ENCODE measurements at regions not wholly inside any gene's neighbourhood (a gene's known extent, or its start where the extent isn't known, plus 50 kb on each side); places are given as distances from the start of the nearest gene placed in this dataset.

DNA sequence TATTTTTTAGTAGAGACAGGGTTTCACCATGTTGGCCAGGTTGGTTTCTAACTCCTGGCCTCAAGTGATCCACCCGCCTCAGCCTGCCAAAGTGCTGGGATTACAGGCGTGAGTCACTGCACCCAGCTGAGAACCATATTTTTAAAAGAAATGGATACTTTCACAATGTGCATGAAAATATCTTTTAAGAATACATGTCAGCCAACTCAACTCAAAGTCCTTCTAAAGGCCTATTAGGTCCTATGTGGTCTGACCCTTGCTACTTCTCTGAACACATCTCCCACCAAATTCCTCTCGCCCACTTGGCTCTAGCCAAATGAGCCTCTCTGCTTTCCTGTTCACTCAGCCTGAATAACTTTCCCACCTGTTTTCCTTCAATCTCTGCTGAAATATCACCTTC is 119.6 kb downstream of the MTX2 start:
- peak; percentile 12 for DNase-seq (ENCODE audit: low read depth)

DNA sequence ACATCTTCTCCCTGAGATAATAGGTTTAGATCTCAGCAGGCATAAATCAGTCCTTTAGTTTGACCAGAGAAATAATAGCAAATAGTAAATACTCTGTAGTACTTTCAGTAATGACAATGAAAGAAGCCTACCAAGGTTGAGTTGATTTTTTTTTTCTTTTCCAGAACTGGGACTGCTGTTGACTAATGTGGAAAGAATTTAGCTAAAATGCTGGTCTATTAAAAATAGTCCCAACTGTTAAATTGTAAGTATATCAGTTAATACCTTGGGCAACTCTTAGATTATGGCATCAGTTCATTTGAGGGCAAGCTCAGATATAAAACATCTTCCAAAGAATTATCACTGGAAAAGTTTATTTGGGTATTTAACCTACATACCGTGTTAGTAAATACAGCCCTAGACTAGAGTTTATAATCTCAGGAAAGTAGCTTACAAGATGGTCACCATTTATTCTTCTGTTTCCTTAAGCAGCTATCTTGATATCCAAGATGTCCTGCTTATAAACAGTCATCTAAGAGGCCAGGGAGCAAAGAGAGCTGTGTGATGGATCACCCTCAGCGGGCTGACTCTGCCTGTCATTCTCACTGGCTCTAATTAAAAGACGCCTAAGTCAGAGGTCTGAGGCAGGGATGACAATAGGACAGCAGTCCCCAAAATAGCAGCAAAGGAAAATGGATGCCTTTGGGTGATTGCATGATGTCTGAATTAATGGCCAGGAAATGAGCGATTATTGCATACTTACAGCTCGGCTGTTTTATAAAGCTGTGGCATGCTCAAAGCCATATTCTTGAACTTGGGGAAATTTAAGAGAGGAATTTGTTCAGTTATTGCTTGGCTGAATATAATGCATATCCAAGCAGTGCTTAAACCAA is 121.3 kb downstream of the MTX2 start:
- no peak for DNase-seq (ENCODE audit: low read depth)

DNA sequence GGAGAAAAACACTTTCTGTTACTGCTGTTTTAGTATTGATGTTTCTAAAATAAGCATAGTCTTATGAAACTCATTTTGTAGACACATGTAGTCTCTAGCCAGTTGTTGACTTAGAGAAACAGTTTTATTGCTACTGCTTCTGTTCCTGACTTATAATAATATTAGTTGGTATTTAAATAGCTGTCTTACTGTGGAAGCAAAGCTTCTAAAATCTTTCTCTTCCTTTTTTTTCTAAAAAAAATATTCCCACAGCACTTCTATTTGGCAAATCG is 121.8 kb downstream of the MTX2 start:
- DNase-seq (ENCODE audit: low read depth), result no peak

DNA sequence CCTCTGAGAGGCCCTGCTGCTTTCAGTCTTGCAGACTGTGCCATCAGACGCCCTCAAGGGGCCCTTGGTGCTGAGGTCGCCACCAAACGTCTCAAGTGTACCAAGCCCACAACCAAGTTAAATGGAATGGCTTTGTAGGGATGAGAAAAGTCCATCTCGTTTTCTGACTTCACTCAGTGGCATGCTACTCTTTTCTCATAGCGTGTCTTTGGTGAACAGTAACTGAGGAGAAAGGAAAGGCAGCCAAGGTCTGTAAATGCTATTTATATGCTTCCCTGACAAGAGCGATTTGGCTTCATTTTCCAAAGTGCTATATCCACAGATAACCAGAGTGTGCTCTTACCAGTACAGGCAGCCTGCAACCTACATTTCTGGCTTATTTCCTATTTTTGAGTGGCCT is 123.0 kb downstream of the MTX2 start:
- DNase-seq (ENCODE audit: low read depth), result no peak

DNA sequence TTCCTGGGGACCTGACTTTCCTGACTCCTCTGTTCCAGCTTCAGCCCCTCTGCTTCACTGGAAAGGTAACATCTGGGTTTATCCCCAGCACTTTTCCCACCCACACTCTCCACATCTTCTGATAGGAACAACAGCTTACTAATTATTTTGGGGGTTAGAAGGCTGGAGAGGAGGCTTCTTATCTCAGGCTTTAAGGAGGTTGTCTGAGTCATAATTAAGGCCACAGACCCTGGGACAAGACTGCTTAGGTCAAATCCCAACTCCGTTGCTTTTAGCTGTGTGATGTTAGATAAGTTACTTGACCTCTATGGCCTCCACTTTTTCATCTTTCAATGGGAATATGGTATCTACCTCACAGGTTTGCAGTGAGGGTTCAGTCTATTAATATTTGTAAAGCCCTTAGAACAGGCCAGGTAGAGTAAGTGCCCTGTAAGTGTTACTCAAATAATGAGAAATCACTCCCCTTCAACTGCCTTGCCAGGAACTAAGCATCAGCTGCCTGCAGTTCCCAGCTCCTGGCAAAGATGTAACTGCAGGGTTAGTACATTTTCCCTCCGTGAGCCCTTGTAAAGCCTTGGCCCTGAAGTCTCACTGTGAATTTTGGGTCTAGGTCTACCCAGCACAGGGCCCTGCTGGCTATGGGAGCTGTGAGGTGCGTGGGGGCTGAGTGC is 123.6 kb downstream of the MTX2 start:
- DNase-seq (ENCODE audit: low read depth), result no peak

DNA sequence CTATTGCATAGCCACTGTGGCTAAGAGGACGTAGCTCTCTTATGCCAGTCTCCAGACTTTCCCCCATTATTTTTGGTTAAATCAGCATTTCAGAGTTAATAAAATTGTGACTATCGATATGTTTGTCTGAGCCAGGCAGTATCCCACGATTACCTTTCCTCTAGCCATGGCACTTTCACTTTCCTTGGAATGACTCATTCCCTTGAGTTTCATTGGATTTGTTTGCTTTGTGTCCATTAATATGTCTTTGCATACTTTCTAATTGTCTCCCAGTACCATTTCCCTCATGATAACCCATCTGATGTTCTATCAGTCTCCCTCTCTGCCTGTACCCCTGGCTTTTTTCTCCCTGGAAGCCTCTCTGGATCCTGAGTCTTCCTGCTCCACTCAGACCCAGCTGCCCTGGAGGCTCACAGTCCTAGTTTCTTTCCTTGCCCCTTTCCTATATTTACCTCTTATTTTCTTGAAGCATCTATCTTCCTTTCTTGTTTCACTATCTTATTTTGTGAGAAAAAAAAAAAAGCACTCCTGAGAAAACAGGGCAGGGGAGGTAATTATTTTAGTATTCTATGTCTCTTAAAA is 126.1 kb downstream of the MTX2 start:
- DNase-seq (ENCODE audit: low read depth), result peak; percentile 53

DNA sequence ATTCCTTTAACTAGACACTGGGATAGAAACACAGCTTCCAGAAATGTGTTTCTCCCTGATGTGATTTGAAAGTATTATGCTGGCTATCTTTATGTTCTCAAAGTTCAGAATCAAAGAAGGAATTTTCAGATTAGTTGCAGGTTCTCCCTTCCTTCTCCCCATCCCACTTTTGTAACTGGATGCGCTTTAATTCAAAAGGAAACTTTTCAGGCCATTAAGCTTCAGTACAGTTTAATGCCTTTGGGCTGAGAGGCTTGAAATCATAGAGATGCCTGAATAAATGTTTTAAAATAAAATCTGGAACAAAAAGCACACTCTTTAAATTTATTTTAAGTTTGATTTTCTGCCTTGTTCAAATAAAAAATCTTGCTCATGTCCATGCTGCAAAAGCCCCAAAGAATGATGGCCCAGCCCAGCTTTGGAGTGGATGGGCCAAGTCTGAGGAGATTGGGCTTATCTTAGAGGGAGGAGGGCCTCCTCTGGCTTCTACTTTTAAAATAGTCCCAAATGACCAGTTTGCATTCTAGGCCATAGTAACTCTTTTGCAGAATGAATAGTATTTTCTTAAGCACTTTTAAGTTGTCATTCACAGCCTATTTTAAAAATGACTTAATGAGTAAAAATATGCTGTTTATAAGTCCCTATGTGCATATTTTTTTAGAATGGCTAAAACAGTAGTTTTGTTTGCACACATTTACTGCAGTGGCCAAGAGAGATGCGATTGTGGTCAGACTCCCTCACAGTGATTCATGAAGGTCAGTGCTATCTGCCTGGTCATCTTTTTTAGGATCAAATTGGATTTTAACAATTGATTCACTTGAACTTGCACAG is 129.2 kb downstream of the MTX2 start:
- no peak for DNase-seq (ENCODE audit: low read depth)

DNA sequence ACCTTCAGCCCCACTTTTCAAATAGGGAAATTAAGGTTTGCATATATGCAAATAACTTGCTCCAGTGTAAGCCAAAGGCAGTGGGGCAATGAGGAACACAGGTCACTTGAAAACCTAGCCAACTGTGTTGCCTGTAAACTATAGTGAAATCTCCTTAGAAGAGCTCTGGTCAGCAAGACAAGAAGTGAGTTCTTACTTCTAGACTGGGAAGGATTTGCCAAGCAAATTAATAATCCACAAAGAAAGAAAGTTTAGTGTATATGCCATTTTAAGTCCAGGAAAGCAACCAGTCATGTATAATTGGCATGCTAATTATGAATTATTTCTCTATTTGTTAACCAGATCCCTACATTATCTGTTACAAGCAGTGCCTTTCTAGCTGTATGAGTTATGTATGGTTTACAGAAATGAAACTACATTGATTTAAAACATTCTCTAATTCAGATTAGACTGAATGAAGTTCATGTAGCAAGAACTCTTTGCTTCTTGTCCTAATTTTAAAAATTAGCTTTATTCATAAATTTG is 129.9 kb downstream of the MTX2 start:
- DNase-seq (ENCODE audit: low read depth), result no peak

DNA sequence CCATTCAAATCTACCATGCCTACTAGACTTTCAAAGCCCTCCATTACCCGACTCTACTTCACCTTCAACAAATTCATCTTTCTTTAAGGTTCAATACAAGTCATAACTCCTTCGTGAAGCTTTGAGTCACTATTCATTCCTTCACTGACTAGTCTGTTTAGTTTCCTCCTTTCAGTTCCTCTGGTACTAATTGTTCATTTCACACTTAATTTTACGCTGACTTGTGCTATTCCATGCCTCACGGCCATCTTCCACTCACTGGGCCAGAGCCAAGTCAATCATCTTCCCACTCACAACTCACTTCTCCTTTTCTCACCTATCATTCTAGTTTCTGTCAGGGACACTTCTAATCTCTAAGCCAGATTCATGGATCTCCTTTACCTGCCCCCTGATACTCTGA is 136.2 kb downstream of the MTX2 start:
- no peak for DNase-seq (ENCODE audit: low read depth)

DNA sequence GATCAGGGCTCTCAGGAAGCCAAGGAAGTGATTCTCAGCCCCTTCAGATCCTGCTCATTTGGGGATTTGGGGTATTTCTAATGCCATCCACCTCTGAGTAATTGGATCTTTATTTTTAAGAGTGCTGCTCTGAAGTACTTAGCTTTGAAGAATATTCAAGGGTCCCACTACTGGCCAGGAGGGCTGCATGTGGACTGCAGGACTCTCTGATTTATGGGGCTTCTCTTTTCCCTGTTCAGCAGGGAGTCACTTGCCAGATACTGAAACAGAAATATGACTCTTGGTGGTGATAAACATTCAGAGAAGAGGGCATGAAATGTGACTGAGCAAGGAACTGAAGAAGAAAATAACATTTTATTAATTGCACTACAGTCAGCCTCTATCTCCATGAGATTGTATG is 138.5 kb downstream of the MTX2 start:
- no peak for DNase-seq (ENCODE audit: low read depth)

DNA sequence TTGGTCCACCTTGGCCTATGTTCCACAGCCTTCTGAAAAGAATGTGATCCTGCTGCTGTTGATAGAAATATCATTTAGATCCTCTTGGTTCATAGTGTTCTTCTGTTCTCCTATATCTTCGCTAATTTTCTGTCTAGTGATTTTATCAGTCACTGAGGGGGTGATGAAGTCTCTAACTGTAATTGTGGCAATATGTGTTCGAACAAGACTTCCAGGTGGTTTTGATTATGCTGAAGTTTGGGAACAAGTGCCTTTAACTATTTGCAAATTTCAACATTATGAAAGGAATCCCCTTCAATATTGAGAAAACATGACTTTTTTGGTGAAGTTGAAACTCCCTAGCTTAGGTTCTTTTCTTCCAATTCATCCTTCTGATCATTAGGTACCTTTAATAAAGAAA is 140.4 kb downstream of the MTX2 start:
- no peak for DNase-seq (ENCODE audit: low read depth)

DNA sequence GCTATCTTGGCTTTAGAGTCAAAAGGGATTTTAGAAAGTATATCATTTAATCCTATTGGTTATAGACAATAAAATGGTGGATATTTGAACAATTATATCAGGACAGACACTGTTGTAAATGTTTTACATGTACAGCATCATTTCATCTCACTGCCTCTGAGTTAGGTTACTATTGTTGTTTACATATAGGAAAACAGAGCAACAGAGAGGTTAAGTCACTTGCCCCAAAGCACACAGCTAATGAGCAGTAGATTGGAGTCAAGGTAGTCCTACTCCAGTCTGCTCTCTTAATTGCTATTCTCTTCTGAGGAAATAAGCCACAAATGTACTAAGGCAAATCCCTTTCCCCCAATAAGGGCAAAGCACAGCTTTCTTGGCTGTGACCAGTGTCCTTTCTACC is 142.9 kb downstream of the MTX2 start:
- DNase-seq (ENCODE audit: low read depth), result no peak

DNA sequence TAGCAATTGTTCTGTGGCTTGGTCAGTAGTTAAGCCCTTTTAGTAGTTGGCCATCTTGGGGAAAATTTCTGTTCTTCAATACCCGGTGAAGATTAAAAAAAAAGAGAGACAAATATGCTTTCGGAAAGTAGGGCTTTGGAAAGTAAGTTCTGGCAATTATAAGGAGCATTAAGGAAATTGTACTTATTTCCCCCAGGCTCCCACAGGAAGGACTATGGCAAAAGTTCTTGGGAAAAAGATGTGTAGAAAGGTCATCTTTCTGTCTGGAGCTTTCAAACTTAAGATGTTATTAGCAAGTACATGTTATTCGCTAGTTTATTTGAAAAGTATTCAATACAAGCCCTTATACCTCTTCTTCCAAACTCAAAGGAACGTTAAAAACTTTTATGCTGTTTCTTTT is 144.5 kb downstream of the MTX2 start:
- no peak for DNase-seq (ENCODE audit: low read depth)

DNA sequence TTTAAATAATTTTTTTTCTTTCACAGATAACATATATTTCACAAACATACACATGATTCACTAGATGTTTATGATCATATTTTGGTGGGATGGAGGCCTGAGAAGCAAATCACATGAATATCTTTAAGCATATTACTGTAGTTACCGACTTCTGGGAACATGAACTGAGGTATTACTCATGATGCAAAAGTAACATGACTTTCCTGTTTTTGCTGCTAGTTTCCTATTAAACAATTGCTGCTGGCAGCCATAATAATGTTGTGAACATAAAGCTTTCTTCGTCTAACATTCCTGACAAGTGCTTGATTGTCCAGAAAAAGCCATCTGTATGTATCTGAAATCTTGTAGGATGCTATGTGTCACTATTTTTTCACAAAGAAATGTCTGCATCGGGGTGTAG is 145.4 kb downstream of the MTX2 start:
- DNase-seq (ENCODE audit: low read depth), result no peak

DNA sequence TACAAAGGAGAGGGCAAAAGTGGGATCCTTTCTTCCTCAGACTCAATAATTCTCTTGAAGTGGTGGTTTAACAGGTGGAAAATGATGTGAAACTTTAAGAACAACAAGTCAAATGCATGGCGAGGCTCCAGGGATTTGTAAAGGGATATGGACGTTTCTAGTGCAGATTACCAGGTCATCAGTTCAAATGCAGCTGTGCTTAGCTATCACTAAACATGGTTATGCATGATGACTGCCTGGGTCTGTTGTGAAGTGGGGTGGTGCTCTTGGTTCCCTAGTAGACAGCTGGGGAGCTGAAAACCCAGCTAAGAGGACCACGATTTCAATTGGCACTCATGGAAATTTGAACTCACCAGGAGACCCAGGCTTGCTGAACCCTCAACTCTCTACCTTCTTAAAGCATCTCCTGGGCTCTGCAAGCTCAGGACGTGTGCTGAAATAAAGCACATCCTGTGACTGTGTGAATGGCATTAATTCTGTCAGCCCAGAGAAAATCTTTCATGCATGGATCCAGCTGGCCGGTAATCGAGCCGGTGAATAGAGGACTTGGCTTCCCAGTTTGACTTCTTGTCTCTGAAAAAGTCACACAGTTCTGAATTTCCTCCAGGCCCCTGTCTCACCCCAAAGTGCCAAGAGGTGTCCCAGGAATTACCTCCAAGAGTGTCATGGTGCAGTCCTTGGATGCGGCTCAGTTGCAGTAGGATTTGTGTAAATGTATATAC is 146.1 kb downstream of the MTX2 start:
- no peak for DNase-seq (ENCODE audit: low read depth)

DNA sequence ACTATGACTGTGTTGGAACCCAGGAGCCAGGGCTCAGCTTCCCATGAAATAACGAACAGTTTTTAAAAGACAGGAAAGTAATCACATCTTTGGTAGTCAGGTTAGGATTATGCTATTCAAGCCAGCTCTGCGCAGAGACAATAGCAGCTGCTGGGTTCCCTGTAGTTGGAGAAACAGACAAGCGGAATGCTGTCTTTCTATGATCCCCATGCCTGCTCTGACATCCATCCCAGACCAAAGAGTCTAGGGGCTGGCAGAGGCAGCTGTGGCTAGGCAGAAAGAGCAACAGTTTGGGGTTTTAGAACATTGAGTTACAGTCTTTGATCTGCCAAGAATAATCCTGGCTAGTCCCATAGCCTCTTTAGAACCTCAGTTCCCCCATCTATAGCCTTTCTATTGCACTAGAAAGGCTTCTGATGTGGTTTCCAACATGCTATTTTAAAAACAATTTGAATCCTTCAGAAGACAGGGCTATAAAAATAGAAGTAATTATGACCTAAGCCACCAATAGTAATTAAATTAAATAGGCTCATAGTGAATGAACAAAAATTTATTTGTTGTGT is 146.8 kb downstream of the MTX2 start:
- DNase-seq (ENCODE audit: low read depth), result no peak

DNA sequence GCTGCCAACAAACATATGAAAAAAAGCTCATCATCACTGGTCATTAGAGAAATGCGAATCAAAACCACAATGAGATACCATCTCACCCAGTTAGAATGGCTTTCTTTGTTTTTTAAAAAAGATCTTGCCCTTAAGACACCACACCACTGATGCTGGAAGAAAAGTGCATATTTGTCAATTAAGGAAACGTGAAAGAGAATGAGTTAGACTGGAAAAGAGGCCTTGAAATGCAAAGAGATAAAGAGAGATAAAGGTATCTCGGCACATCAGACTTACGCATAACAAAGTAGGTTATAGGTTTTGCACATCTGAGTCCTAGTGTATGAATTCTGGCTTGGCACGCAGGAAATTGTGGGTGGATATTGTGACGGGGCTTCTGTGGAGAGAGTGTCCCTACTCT is 149.5 kb downstream of the MTX2 start:
- no peak for DNase-seq (ENCODE audit: low read depth)

DNA sequence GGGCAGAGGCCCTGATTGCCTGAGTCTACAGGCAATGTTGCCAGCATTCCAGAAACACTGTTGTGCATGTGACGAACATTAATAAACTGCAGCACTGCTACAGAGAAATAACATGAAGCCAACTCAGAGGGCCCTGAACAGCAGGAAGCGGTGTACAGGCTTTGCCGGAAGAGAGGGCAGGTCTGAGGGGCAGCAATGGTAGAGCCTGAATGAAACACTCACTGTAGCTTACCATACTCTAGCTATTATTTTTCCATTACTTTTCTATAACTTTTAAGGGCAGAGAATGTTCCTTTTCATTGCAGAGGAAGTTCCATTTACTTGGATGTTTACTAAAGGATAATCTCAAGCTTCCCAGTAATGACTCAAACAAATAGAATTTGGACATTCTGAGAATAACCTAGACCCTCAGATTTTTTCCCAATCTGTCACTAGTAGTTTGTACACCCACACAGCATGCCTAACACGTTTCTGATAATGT is 150.4 kb downstream of the MTX2 start:
- DNase-seq (ENCODE audit: low read depth), result peak; percentile 5

DNA sequence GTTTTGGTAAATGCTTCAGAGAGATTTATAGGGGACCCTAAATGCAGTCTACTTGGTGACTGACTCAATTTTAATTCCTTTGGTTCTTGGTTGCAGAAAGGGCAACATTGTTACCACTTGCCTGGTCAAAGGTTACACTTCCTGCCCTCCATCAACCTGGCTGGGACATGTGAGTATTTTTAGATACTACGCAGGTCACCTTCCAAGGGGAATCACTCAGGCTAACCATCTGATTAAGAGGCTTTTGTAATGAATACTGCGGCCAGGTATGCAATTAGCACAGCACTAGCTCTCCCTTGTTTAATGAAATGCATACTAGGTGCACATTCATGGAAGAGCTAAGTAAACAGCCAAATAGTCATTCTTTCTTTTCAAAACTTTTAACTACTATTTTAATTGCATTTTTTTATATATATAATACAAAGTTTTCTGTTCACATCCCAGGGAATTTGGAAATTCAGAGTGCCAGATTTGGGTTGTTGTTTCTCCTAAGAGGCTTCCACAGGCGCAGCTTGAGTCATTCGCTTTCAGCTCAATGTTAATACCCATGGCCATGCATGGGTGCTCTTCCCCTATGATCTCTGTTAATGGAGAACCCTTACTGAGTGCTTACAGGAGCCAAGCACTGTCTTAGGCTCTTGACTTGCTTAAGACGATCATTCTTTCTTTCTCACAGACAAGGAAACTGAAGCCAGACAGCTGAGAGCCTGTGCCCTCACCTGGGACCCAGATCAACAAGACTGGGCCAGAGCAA is 152.2 kb downstream of the MTX2 start:
- DNase-seq (ENCODE audit: low read depth), result no peak

DNA sequence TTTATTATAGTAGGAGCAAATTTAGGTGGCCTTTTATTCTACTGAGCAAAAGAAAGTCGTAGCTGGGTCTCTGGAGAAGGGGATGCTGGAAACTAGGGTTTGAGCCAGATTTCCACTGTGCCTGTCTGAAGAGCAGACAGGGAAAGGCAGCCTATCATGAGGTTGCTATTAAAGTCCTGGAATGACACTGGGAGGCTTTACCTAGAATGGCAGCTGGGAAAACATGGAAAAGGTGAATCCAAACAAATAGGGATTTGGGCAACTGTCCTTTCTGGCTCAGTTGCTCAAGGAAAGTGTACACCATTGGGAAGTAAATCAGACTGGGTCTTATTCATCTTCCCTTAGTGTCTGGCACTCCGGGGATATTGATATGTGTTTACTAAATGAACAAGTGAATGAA is 154.6 kb downstream of the MTX2 start:
- DNase-seq (ENCODE audit: low read depth), result no peak

Data from Daoy (cell line).